OCI-LY7 (cell line): ENCODE measurements at regions not wholly inside any gene's neighbourhood (a gene's known extent, or its start where the extent isn't known, plus 50 kb on each side); places are given as distances from the start of the nearest gene placed in this dataset.

Source experiments
- CTCF ChIP-seq: fragments of 200-600 bp; sonication (generic); conservative IDR thresholded peaks from 2 replicates; pipeline ENCODE4 v1.5.1; 2014; ENCODE audit warnings: mild to moderate bottlenecking, antibody characterized with exemption, low read length, moderate library complexity, mixed read lengths
- EZH2phosphoT487 ChIP-seq: fragments of 200-600 bp; sonication (generic); IDR thresholded peaks from 2 replicates; pipeline ENCODE4 v1.6.1; 2018; ENCODE audit warnings: low read depth, borderline replicate concordance, mild to moderate bottlenecking, mixed run types, antibody characterized with exemption, low read length, moderate library complexity, mixed read lengths

- no peak for TF ChIP-seq CTCF
- no peak for TF ChIP-seq EZH2phosphoT487
Observed at GRCh38 chr1:94305704-94306103, 68.3 kb upstream of the ARHGAP29 start.
